AG10803 (cell line): ENCODE measurements at regions not wholly inside any gene's neighbourhood (a gene's known extent, or its start where the extent isn't known, plus 50 kb on each side); places are given as distances from the start of the nearest gene placed in this dataset.

Source experiments
- DNase-seq: peaks from one replicate; pipeline ENCODE4 v3.0.0; 2010; ENCODE audit warnings: low read depth
- H3K4me3 ChIP-seq: 2 replicates; pipeline ENCODE4 v1.5.1; 2011; ENCODE audit warnings: mild to moderate bottlenecking, low read length, control low read depth
- CTCF ChIP-seq: conservative IDR thresholded peaks from 2 replicates; pipeline ENCODE4 v1.5.1; 2011; ENCODE audit warnings: mild to moderate bottlenecking, low read length, control low read depth, inconsistent platforms

DNA sequence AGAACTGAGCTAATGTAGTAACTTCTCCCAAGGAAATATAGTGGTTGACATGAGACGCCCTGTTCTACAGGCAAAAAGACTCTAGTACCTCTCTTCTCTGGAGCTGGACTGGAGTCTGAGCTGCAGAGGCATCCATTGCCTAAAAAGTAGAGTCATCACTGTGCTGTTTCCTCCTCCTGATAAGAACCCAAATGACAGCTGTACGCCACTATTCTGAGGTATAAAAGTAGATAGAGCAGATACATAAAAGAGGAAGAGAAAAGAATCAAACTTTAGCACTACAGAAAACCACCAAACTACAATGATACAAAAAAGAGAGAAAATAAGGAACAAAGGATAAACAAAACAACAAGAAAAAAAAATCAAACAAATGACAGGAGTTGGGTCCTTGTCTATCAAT, 1568.8 kb downstream of the PLA2G4A start:
- TF ChIP-seq CTCF: no peak
- H3K4me3 ChIP-seq: no peak overlapping the region
- DNase-seq: no peak

DNA sequence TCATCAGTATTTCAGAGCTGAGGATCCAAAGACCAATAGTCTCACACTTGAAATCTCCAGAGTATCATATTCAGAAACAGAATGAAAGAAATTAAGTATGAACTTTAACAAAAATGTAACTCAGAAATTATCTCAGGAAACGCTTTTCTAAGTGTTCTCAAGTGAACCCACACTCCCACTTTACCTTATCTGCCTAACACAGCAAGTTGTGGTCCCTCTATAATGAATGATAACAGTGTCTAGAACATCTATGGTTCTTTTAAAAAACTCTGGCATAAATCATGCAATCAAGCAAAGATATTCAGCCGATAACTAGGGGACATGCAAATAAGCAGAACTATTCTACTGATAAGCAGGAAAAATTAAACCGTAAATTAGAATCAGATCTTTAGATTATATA, 1574.2 kb downstream of the PLA2G4A start:
- no peak for TF ChIP-seq CTCF
- no peak overlapping the region for H3K4me3 ChIP-seq
- no peak for DNase-seq

DNA sequence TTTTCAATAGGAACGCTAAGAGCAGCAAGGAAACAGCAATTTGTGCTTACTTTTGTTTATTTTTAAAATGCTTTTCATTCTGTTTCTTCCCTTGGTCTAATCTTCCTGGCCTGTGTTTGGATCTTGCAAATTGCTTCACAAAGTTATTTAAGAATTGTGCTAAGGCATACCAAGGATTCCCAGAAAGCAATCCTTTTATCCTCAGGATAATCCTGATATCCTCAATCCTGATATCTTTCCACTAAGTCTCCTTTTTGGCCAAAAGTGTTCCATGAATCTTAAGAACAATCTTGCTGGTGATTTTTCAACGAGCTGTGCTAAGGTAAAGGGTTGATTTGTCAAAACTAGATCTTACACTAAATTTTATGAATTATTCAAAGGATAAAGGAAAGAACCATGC, 1577.9 kb downstream of the PLA2G4A start:
- TF ChIP-seq CTCF: no peak
- H3K4me3 ChIP-seq: no peak overlapping the region
- DNase-seq: no peak

- H3K4me3 ChIP-seq: no peak overlapping the region
- TF ChIP-seq CTCF: no peak
- DNase-seq: no peak
Observed at GRCh38 chr1:188420177-188420576, 1591.4 kb downstream of the PLA2G4A start.

- no peak for TF ChIP-seq CTCF
- DNase-seq: no peak
- H3K4me3 ChIP-seq: no peak overlapping the region
Observed at GRCh38 chr1:188423073-188423472, 1594.3 kb downstream of the PLA2G4A start.

DNA sequence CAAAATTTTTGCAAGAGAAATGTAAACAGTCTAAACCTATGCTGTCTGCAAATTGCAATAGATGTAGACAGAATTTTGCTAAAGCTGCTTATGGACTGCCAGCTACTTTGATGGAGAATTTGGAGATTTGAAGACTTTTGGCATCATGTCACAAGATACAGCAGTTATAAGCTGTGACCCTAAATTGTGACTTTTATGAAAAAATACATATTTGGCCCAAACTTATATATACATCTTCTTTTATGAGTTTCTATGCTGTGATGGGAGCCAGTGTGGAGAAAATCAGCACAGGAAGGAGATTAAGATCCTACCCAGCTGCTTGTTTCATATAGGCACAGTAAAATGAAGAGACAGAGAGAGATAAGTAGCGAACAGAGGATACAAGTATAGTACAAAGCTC, 1595.4 kb downstream of the PLA2G4A start:
- TF ChIP-seq CTCF: no peak
- no peak overlapping the region for H3K4me3 ChIP-seq
- no peak for DNase-seq

DNA sequence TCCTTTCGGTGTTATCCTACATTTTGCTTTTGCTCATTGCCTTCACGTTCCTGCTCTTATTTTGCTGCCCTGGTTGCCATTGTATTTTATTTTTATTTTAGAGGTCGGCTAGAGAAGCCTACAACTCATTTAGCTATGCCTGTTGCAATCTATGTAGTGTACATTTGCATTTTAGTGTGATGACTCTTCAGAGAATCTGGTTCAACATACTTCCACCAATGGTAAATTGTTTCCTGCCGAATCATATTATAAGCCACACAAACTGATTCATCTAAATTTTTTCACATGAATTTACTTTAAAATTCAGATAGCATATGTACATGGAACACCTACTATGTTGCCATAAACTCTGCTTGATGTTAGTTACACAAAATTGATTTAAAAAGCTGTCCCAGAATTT, 1596.9 kb downstream of the PLA2G4A start:
- no peak overlapping the region for H3K4me3 ChIP-seq
- DNase-seq: no peak
- no peak for TF ChIP-seq CTCF
